Kidney glomerular epithelial cell (primary cell): ENCODE measurements at regions not wholly inside any gene's neighbourhood (a gene's known extent, or its start where the extent isn't known, plus 50 kb on each side); places are given as distances from the start of the nearest gene placed in this dataset.
"Not testable (repeated sequence)": the region's sequence is repeated elsewhere in the genome, so short reads cannot be mapped to it uniquely, and the experiment has no call there.

Experiments
- DNase-seq: peaks from one replicate; lab custom pipeline; 2025; lab: John Stamatoyannopoulos, UW

- not testable (repeated sequence) for DNase-seq
Observed at GRCh38 chr5:52165806-52166205, 621.9 kb upstream of the ITGA1 start.

GRCh38 chr5:52173133-52173532, 614.6 kb upstream of the ITGA1 start:
- DNase-seq, result no peak

- DNase-seq, result no peak
Observed at GRCh38 chr5:52177193-52177592, 610.5 kb upstream of the ITGA1 start.

- no peak for DNase-seq
Observed at GRCh38 chr5:52181403-52181802, 606.3 kb upstream of the ITGA1 start.

GRCh38 chr5:52190737-52191136, 597.0 kb upstream of the ITGA1 start:
- DNase-seq, result no peak

- DNase-seq, result no peak
Observed at GRCh38 chr5:52199833-52200232, 587.9 kb upstream of the ITGA1 start.

GRCh38 chr5:52202256-52202655, 585.5 kb upstream of the ITGA1 start:
- no peak for DNase-seq

- no peak for DNase-seq
Observed at GRCh38 chr5:52204310-52204709, 583.4 kb upstream of the ITGA1 start.
